ENCODE measurements at regions not wholly inside any gene's neighbourhood (a gene's known extent, or its start where the extent isn't known, plus 50 kb on each side); places are given as distances from the start of the nearest gene placed in this dataset.
A peak's percentile ranks its signal among the peaks of the same experiment; 100 is the strongest.

DNA sequence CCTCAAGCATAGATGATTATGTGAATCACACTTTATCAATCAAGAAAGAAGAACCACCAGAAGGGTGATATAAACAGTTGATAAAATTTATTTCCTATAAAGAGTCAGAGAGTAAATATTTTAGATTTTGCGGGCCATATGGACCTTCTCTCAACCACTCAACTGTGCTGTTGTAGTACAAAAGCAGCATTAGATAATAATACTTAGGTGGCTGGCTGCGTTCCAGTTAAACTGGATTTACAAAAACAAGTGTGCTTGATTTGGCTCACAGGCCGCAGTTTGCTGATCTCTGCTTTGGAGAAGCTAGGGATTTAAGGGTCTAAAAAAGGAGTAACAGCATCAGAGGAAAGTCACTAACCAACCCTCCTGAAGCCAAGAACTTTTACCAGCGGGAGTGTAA lies 1406.0 kb downstream of the KCNT2 start:
- Mint-ChIP-seq H3K27me3 (ENCODE audit: insufficient read depth) (no peaks in the 10 kb centered on the region), H3K27ac (no peak overlapping the region), H3K36me3 (ENCODE audit: low read depth) (no peaks in the 10 kb centered on the region), H3K4me3 (no peak overlapping the region), H3K4me1 (ENCODE audit: low read depth) (no peaks in the 10 kb centered on the region), H3K9me3 (no peaks in the 10 kb centered on the region)
- DNase-seq: no peak
- TF ChIP-seq, protein P1, sequence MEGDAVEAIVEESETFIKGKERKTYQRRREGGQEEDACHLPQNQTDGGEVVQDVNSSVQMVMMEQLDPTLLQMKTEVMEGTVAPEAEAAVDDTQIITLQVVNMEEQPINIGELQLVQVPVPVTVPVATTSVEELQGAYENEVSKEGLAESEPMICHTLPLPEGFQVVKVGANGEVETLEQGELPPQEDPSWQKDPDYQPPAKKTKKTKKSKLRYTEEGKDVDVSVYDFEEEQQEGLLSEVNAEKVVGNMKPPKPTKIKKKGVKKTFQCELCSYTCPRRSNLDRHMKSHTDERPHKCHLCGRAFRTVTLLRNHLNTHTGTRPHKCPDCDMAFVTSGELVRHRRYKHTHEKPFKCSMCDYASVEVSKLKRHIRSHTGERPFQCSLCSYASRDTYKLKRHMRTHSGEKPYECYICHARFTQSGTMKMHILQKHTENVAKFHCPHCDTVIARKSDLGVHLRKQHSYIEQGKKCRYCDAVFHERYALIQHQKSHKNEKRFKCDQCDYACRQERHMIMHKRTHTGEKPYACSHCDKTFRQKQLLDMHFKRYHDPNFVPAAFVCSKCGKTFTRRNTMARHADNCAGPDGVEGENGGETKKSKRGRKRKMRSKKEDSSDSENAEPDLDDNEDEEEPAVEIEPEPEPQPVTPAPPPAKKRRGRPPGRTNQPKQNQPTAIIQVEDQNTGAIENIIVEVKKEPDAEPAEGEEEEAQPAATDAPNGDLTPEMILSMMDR (IDR thresholded peaks at IDR 0.05): no peak

DNA sequence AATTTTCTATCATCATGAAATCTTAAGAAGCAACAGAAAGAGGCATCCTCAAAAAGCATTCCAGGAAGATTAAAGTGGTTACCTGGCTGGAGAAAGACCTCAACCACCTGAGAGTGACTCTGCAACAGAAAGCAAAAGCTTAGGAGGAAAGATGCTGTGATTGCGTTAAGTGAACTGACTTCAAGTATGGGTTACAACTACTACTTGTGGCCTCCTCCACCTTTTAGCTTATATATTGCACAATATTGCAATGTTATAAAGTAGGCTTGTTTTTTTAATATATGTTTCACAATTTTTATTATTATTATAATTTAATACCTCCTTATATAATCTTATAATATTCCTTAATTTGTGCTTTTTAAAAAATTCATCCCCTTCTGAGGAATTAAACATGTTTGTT lies 1407.5 kb downstream of the KCNT2 start:
- H3K36me3 Mint-ChIP-seq (ENCODE audit: low read depth): no peaks in the 10 kb centered on the region
- H3K27ac Mint-ChIP-seq: no peak overlapping the region
- peaks cover 6% of the 10 kb centered on the region for H3K4me1 Mint-ChIP-seq (ENCODE audit: low read depth)
- TF ChIP-seq, protein P1 (IDR thresholded peaks at IDR 0.05): no peak
- no peaks in the 10 kb centered on the region for H3K27me3 Mint-ChIP-seq (ENCODE audit: insufficient read depth)
- H3K9me3 Mint-ChIP-seq: no peaks in the 10 kb centered on the region
- DNase-seq: no peak
- H3K4me3 Mint-ChIP-seq: no peak overlapping the region

DNA sequence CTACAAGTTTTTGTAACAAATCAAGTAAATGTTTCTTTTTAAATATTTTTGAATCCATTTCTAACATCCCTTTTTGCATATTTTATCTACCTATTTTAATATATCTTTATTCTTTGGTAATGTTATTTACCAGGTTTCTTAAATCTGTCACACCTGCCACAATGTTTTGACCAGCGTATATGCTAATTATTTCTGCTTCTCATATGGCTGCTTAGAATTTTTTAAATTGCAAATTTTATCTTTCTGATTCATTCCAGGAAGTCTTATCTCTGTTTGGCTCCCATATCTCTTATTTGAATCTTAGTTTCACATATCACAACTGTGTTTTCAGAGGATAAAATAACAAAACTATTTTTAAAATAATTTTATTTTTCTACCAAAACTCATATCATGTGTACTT lies 1411.1 kb downstream of the KCNT2 start:
- Mint-ChIP-seq H3K4me1 (ENCODE audit: low read depth) (peaks cover 20% of the 10 kb centered on the region), H3K9me3 (no peaks in the 10 kb centered on the region), H3K36me3 (ENCODE audit: low read depth) (no peaks in the 10 kb centered on the region), H3K27me3 (ENCODE audit: insufficient read depth) (no peaks in the 10 kb centered on the region), H3K27ac (no peak overlapping the region), H3K4me3 (no peak overlapping the region)
- DNase-seq: no peak
- TF ChIP-seq, protein P1 (IDR thresholded peaks at IDR 0.05): no peak

DNA sequence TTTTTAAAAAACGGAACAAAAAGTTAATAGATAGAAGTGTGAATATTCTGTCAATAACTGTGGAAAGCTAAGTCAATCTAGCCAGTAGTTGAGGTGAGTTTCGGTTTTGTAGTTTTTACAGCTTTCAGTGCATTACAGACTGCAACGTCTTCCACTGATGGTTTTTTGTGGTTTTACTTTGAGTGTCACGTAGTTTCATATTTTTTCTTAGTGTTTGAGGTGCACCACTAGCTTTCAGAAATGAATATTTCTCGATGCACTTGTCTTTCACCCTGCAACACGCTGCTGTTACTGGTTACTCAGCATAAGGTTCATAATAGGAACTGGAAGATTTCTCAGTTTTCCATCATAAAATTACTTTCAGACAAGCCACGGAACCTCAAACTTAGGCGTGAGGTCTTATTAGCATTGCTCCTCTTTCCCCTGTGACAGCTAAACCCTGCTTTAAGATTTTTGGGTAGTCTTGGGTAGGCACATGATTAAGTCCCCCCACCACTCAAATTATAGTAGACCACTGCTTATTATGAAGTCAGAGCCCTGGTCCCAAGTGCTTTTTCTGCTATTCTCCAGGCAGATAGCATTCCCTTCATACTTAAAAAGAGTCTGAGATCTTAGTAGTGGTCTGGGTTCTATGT lies 1412.7 kb downstream of the KCNT2 start:
- Mint-ChIP-seq H3K4me1 (ENCODE audit: low read depth) (peaks cover 20% of the 10 kb centered on the region), H3K9me3 (no peaks in the 10 kb centered on the region), H3K36me3 (ENCODE audit: low read depth) (no peaks in the 10 kb centered on the region), H3K4me3 (peak overlapping the region; percentile 80), H3K27me3 (ENCODE audit: insufficient read depth) (no peaks in the 10 kb centered on the region), H3K27ac (no peak overlapping the region; the same call in 1 of the 2 replicates)
- TF ChIP-seq, protein P1 (IDR thresholded peaks at IDR 0.05): no peak
- no peak for DNase-seq

DNA sequence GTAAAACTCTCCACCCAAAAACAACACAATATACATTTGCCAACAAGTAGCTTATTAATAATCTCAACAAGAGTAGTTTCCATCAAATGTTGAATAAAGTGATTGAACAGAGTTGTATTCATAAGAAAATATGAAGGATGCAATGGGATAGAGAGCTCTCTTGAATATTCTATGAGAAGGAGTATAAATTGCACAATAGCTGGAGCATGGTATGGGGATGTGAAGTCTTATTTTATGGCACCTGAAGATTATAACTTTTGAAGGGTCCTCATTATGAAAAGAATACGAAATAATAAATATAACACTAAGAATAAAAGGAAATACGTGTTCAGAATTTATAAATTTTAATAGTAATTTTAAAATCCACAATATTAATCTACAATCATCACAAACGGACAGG lies 1415.1 kb downstream of the KCNT2 start:
- no peaks in the 10 kb centered on the region; the same call in 1 of the 2 replicates for H3K27me3 Mint-ChIP-seq (ENCODE audit: insufficient read depth)
- H3K27ac Mint-ChIP-seq: no peak overlapping the region
- no peaks in the 10 kb centered on the region for H3K9me3 Mint-ChIP-seq
- H3K36me3 Mint-ChIP-seq (ENCODE audit: low read depth): no peaks in the 10 kb centered on the region
- H3K4me1 Mint-ChIP-seq (ENCODE audit: low read depth): peaks cover 27% of the 10 kb centered on the region
- no peak for DNase-seq
- TF ChIP-seq, protein P1 (IDR thresholded peaks at IDR 0.05): no peak
- H3K4me3 Mint-ChIP-seq: no peak overlapping the region
